SK-N-SH treated with all-trans-retinoic acid at 6 μM for 48 hours (cell line): ENCODE measurements at regions not wholly inside any gene's neighbourhood (a gene's known extent, or its start where the extent isn't known, plus 50 kb on each side); places are given as distances from the start of the nearest gene placed in this dataset.

Experiments used
- ATAC-seq: fragments of 200-7000 bp; cut with Tn5 transposase; 3 replicates; pipeline ENCODE4 v1.9.1; 2020; ENCODE audit warnings: mild to moderate bottlenecking, moderate library complexity
- ARNTL ChIP-seq: fragments of 450-650 bp; formaldehyde crosslinking; IDR thresholded peaks from 2 replicates; pipeline ENCODE4 v1.5.0; 2020; ENCODE audit warnings: low read depth, mild to moderate bottlenecking, moderate library complexity, borderline replicate concordance
- BACH2 ChIP-seq: fragments of 250-450 bp; sonication (Bioruptor Pico); IDR thresholded peaks from 2 replicates; pipeline ENCODE4 v1.9.0; 2021; ENCODE audit warnings: mild to moderate bottlenecking, borderline replicate concordance
- CSDC2 ChIP-seq: fragments of 250-450 bp; sonication (Bioruptor Pico); IDR thresholded peaks from 2 replicates; pipeline ENCODE4 v1.5.0; 2020; ENCODE audit warnings: mild to moderate bottlenecking, moderate library complexity
- ESRRG ChIP-seq: fragments of 250-450 bp; sonication (Bioruptor Pico); IDR thresholded peaks from 2 replicates; pipeline ENCODE4 v1.6.1; 2021; ENCODE audit warnings: mild to moderate bottlenecking
- GLIS3 ChIP-seq: fragments of 250-450 bp; sonication (Bioruptor Pico); IDR thresholded peaks from 2 replicates; pipeline ENCODE4 v1.5.0; 2020; ENCODE audit warnings: mild to moderate bottlenecking, moderate library complexity
- ISL1 ChIP-seq: fragments of 250-450 bp; sonication (Bioruptor Pico); IDR thresholded peaks from 2 replicates; pipeline ENCODE4 v2.1.2; 2022; ENCODE audit warnings: mild to moderate bottlenecking, moderate library complexity
- OSR1 ChIP-seq: fragments of 250-450 bp; sonication (Bioruptor Pico); IDR thresholded peaks from 2 replicates; pipeline ENCODE4 v1.8.0; 2022; ENCODE audit warnings: moderate library complexity, mild to moderate bottlenecking, inconsistent platforms
- PPARA ChIP-seq: fragments of 250-450 bp; sonication (Bioruptor Pico); IDR thresholded peaks from 2 replicates; pipeline ENCODE4 v1.5.0; 2020; ENCODE audit warnings: mild to moderate bottlenecking, borderline replicate concordance
- RARB ChIP-seq: fragments of 250-450 bp; sonication (Bioruptor Pico); IDR thresholded peaks from 2 replicates; pipeline ENCODE4 v1.8.0; 2021; ENCODE audit warnings: mild to moderate bottlenecking, moderate library complexity
- SNAI2 ChIP-seq: fragments of 250-450 bp; sonication (Bioruptor Pico); IDR thresholded peaks from 2 replicates; pipeline ENCODE4 v1.5.0; 2020; ENCODE audit warnings: mild to moderate bottlenecking, moderate library complexity
- TCF4 ChIP-seq: fragments of 250-450 bp; sonication (Bioruptor Pico); IDR thresholded peaks from 2 replicates; pipeline ENCODE4 v1.8.0; 2021; ENCODE audit warnings: mild to moderate bottlenecking, moderate library complexity, borderline replicate concordance
- TOX ChIP-seq: fragments of 250-450 bp; sonication (Bioruptor Pico); IDR thresholded peaks from 2 replicates; pipeline ENCODE4 v1.8.0; 2021; ENCODE audit warnings: mild to moderate bottlenecking, moderate library complexity, borderline replicate concordance
- ZC3H10 ChIP-seq: fragments of 250-450 bp; sonication (Bioruptor Pico); IDR thresholded peaks from 2 replicates; pipeline ENCODE4 v1.5.1; 2021; ENCODE audit warnings: mild to moderate bottlenecking, moderate library complexity
- ZFP3 ChIP-seq: fragments of 250-450 bp; sonication (Bioruptor Pico); IDR thresholded peaks from 2 replicates; pipeline ENCODE4 v1.5.0; 2020; ENCODE audit warnings: mild to moderate bottlenecking, moderate library complexity
- ZFP30 ChIP-seq: fragments of 450-650 bp; formaldehyde crosslinking; IDR thresholded peaks from 2 replicates; pipeline ENCODE4 v1.5.0; 2022; ENCODE audit warnings: mild to moderate bottlenecking, moderate library complexity
- TF ChIP-seq, protein P1 (sequence below): fragments of 250-450 bp; sonication (Bioruptor Pico); IDR thresholded peaks from 2 replicates; pipeline ENCODE4 v1.5.0; 2020; ENCODE audit warnings: mild to moderate bottlenecking, moderate library complexity
- TF ChIP-seq, protein P2 (sequence below): fragments of 250-450 bp; sonication (Bioruptor Pico); IDR thresholded peaks from 2 replicates; pipeline ENCODE4 v1.5.1; 2021; ENCODE audit warnings: mild to moderate bottlenecking, moderate library complexity
- TF ChIP-seq, protein P3 (sequence below): fragments of 250-450 bp; sonication (Bioruptor Pico); IDR thresholded peaks from 2 replicates; pipeline ENCODE4 v1.8.0; 2021; ENCODE audit warnings: low read depth, mild to moderate bottlenecking, moderate library complexity, borderline replicate concordance
- TF ChIP-seq, protein P4 (sequence below): fragments of 250-450 bp; sonication (Bioruptor Pico); IDR thresholded peaks from 2 replicates; pipeline ENCODE4 v1.5.1; 2020; ENCODE audit warnings: low read depth, mild to moderate bottlenecking, moderate library complexity

DNA sequence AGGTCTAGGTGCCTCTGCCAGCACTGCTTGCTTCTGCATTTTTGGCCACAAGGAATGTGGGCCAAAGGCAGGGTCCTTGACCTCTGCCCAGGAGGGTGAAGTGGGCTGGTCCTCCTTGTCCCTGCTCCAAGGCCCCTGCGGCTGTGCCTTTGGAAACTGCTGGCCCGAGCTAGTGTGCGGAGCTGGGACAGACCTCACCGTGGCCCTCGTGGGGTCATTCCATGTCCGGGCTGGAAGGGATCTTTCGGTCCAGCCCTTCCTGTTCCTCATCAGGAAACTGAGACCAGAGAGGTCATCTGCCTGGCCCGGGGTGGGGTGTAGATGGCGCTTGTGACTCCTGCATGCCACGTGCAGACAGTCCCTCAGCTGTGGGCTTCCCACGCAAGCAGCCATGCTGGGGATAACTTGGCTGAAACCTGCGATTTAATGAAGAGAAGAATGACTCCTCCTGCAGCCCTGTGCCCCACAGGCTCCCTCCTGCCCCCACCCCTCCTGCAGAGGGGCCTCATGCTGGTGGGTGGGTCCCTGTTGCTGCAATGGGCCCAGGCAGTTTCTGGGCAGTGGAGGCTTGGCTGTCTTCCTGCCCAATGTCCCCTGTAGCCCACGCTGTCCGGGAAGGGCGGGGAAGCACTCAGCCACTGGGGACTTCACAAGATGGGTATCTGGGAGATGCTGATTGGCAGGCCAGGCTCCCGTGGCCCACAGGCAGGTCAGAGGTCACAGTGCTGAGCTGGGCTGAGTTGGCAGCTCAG is 245.2 kb downstream of the SEC14L1 start:
- TF ChIP-seq GLIS3 (CRISPR knock-in tag) = no peak
- TF ChIP-seq RARB (CRISPR knock-in tag) = no peak
- no peak for TF ChIP-seq ISL1 (CRISPR knock-in tag)
- no peak for TF ChIP-seq BACH2
- TF ChIP-seq ARNTL = no peak
- ATAC-seq = no peak

DNA sequence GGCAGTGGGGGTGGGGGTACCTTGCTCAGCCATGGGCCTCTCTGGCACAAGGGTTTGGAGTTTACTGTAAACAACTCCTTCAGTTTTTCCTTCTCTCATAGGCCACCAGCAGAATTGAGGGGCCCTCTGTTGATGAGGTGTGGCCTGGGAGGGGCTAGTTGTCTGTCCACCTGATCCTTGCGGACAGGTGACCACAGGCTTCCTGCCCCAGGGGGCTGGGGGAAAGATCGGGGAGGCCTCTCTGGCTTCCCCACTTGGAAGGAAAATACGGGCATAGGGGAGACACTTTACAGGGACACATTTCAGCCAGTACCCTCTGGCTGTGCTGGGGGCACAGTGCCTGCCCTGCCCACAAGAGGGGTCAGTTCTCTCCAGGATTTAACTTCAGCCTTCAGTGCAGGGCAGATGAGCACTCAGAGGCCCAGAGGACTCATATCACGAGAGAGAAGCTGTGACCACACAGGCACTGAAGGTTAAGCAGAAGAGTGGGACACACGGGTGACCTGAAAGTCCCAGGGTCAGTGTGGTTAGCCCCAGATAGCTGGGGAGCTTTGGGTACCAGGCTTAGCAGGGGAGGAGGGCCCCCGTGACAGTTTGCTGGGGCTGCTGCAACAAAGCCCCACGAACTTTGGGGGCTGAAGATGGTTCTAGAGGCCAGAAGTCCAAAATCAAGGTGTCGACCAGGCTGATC is 245.9 kb downstream of the SEC14L1 start:
- TF ChIP-seq ISL1 (CRISPR knock-in tag) (no peak), ARNTL (no peak), PPARA (CRISPR knock-in tag) (no peak), BACH2 (no peak), OSR1 (CRISPR knock-in tag) (no peak), ZFP30 (no peak), ZFP3 (CRISPR knock-in tag) (no peak), RARB (CRISPR knock-in tag) (no peak), TOX (CRISPR knock-in tag) (no peak), ESRRG (CRISPR knock-in tag) (no peak), TCF4 (no peak), ZC3H10 (CRISPR knock-in tag) (no peak), GLIS3 (CRISPR knock-in tag) (no peak)
- TF ChIP-seq, protein P1, sequence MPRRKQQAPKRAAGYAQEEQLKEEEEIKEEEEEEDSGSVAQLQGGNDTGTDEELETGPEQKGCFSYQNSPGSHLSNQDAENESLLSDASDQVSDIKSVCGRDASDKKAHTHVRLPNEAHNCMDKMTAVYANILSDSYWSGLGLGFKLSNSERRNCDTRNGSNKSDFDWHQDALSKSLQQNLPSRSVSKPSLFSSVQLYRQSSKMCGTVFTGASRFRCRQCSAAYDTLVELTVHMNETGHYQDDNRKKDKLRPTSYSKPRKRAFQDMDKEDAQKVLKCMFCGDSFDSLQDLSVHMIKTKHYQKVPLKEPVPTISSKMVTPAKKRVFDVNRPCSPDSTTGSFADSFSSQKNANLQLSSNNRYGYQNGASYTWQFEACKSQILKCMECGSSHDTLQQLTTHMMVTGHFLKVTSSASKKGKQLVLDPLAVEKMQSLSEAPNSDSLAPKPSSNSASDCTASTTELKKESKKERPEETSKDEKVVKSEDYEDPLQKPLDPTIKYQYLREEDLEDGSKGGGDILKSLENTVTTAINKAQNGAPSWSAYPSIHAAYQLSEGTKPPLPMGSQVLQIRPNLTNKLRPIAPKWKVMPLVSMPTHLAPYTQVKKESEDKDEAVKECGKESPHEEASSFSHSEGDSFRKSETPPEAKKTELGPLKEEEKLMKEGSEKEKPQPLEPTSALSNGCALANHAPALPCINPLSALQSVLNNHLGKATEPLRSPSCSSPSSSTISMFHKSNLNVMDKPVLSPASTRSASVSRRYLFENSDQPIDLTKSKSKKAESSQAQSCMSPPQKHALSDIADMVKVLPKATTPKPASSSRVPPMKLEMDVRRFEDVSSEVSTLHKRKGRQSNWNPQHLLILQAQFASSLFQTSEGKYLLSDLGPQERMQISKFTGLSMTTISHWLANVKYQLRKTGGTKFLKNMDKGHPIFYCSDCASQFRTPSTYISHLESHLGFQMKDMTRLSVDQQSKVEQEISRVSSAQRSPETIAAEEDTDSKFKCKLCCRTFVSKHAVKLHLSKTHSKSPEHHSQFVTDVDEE (CRISPR knock-in tag) = no peak
- TF ChIP-seq, protein P2, sequence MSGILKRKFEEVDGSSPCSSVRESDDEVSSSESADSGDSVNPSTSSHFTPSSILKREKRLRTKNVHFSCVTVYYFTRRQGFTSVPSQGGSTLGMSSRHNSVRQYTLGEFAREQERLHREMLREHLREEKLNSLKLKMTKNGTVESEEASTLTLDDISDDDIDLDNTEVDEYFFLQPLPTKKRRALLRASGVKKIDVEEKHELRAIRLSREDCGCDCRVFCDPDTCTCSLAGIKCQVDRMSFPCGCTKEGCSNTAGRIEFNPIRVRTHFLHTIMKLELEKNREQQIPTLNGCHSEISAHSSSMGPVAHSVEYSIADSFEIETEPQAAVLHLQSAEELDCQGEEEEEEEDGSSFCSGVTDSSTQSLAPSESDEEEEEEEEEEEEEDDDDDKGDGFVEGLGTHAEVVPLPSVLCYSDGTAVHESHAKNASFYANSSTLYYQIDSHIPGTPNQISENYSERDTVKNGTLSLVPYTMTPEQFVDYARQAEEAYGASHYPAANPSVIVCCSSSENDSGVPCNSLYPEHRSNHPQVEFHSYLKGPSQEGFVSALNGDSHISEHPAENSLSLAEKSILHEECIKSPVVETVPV (CRISPR knock-in tag) = no peak
- TF ChIP-seq, protein P3, sequence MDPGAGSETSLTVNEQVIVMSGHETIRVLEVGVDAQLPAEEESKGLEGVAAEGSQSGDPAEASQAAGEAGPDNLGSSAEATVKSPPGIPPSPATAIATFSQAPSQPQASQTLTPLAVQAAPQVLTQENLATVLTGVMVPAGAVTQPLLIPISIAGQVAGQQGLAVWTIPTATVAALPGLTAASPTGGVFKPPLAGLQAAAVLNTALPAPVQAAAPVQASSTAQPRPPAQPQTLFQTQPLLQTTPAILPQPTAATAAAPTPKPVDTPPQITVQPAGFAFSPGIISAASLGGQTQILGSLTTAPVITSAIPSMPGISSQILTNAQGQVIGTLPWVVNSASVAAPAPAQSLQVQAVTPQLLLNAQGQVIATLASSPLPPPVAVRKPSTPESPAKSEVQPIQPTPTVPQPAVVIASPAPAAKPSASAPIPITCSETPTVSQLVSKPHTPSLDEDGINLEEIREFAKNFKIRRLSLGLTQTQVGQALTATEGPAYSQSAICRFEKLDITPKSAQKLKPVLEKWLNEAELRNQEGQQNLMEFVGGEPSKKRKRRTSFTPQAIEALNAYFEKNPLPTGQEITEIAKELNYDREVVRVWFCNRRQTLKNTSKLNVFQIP = no peak
- TF ChIP-seq, protein P4, sequence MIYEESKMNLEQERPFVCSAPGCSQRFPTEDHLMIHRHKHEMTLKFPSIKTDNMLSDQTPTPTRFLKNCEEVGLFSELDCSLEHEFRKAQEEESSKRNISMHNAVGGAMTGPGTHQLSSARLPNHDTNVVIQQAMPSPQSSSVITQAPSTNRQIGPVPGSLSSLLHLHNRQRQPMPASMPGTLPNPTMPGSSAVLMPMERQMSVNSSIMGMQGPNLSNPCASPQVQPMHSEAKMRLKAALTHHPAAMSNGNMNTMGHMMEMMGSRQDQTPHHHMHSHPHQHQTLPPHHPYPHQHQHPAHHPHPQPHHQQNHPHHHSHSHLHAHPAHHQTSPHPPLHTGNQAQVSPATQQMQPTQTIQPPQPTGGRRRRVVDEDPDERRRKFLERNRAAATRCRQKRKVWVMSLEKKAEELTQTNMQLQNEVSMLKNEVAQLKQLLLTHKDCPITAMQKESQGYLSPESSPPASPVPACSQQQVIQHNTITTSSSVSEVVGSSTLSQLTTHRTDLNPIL = no peak
- no peak for ATAC-seq

DNA sequence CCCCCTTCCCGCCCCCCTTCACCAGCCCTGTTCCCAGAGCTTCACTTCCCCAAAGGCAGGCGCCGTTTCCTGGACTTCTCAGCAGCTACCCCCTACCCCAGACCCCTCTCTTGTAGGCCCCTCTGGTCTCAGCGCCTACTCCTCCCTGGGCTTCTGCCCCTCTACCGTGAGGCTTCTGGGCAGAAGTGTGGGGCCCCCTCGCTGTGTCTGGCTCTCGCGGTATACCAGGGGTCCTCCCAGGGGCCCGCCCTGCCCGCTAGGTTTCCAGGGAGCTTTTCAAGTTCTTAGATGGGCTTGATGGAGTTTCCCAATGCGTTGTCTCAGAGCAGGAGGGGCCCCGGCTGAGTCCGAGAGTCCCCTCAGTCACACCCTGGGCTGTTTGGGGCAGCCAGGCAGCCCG is 247.1 kb downstream of the SEC14L1 start:
- TF ChIP-seq ARNTL = no peak
- TF ChIP-seq, protein P1 (CRISPR knock-in tag) = no peak
- TF ChIP-seq SNAI2 (CRISPR knock-in tag) = no peak
- TF ChIP-seq PPARA (CRISPR knock-in tag) = no peak
- no peak for TF ChIP-seq ZC3H10 (CRISPR knock-in tag)
- TF ChIP-seq CSDC2 (CRISPR knock-in tag) = no peak
- TF ChIP-seq, protein P2 (CRISPR knock-in tag) = no peak
- no peak for ATAC-seq
